Right lobe of liver (tissue), 4 donors: ENCODE measurements at regions not wholly inside any gene's neighbourhood (a gene's known extent, or its start where the extent isn't known, plus 50 kb on each side); places are given as distances from the start of the nearest gene placed in this dataset.

Experiments used
- POLR2A ChIP-seq: fragments of 450-650 bp; IDR thresholded peaks from one replicate; pipeline ENCODE4 v1.6.1; 2017; ENCODE audit warnings: antibody characterized with exemption, mild to moderate bottlenecking
- TF ChIP-seq, protein P1 (sequence below), 4 donors: fragments of 200-600 bp in 3 of 4; fragments of 450-650 bp in 1 of 4; IDR thresholded peaks; one replicate each; pipeline versions ENCODE4 v1.5.1 to v1.8.0; 2016 to 2022; ENCODE audit warnings: antibody characterized with exemption in 4 of 4, mild to moderate bottlenecking in 2 of 4
- donor health status: DM: no; HTN: no; CAD: no.
- donor health status: DM: no; HTN: no; CAD: no.
- donor health status: DM: no; HTN: yes; CAD: no.

DNA sequence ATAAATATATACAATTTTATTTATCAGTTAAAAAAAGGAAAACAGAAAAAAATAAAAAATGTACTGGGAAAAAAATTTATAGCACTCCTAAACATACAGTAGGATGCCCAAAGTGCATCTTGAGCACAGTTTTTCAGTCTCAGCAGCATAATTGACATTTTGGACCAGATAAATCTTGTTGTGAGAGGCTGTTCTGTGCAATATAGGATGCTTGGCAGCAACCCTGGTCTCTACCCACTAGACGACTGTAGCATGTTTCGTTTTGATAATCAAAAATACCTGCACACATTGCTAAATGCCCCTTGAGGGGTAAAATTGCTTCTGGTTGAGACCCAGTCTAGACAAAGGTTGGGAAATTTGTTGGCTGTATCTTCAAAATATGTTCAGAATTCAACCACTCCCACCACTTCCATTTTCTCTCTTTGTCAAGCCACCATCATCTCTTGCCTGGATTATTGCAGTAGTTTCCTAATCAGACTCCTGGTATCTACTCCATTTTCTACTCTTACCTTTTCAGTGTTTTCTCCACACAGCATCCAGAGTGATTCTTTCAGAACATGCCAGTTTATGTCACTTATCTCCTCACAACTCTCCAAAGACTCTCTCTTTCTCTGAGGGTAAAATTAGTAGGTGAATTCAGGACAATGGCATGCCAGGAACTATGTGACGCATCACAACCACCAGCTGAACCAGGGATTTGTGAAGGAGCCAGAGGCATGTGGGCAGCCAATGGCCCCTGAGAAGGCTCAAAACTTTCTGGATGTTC is 91.4 kb downstream of the GPR85 start:
- TF ChIP-seq, protein P1, sequence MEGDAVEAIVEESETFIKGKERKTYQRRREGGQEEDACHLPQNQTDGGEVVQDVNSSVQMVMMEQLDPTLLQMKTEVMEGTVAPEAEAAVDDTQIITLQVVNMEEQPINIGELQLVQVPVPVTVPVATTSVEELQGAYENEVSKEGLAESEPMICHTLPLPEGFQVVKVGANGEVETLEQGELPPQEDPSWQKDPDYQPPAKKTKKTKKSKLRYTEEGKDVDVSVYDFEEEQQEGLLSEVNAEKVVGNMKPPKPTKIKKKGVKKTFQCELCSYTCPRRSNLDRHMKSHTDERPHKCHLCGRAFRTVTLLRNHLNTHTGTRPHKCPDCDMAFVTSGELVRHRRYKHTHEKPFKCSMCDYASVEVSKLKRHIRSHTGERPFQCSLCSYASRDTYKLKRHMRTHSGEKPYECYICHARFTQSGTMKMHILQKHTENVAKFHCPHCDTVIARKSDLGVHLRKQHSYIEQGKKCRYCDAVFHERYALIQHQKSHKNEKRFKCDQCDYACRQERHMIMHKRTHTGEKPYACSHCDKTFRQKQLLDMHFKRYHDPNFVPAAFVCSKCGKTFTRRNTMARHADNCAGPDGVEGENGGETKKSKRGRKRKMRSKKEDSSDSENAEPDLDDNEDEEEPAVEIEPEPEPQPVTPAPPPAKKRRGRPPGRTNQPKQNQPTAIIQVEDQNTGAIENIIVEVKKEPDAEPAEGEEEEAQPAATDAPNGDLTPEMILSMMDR (IDR thresholded peaks at IDR 0.05) = no peak
- TF ChIP-seq POLR2A = no peak
